HG02763 (cell line): ENCODE measurements at regions not wholly inside any gene's neighbourhood (a gene's known extent, or its start where the extent isn't known, plus 50 kb on each side); places are given as distances from the start of the nearest gene placed in this dataset.
"Not testable (repeated sequence)": the region's sequence is repeated elsewhere in the genome, so short reads cannot be mapped to it uniquely, and the experiment has no call there.

Experiments used
- ATAC-seq: cut with Tn5 transposase; IDR thresholded peaks from one replicate; pipeline ENCODE4 v1.9.1; 2021; ENCODE audit warnings: mild to moderate bottlenecking, moderate library complexity; ENCODE audit not compliant: unreplicated experiment

GRCh38 chr7:115227473-115228235 is 305.8 kb downstream of the MDFIC start:
- no peak for ATAC-seq

- no peak for ATAC-seq
Measured at GRCh38 chr7:115226410-115226809, 304.5 kb downstream of the MDFIC start.

GRCh38 chr7:115224922-115225321 is 303.0 kb downstream of the MDFIC start:
- no peak for ATAC-seq

GRCh38 chr7:115223959-115224358 is 302.1 kb downstream of the MDFIC start:
- ATAC-seq: no peak

- no peak for ATAC-seq
Measured at GRCh38 chr7:115221456-115221855, 299.6 kb downstream of the MDFIC start.

- ATAC-seq: no peak
Measured at GRCh38 chr7:115218076-115218475, 296.2 kb downstream of the MDFIC start.

- ATAC-seq: no peak
Measured at GRCh38 chr7:115217373-115217772, 295.5 kb downstream of the MDFIC start.

- ATAC-seq: no peak
Measured at GRCh38 chr7:115216652-115217051, 294.8 kb downstream of the MDFIC start.

GRCh38 chr7:115211171-115211570 is 289.3 kb downstream of the MDFIC start:
- ATAC-seq: no peak

- no peak for ATAC-seq
Measured at GRCh38 chr7:115210552-115210951, 288.7 kb downstream of the MDFIC start.

GRCh38 chr7:115208710-115209560 is 287.0 kb downstream of the MDFIC start:
- ATAC-seq: no peak

GRCh38 chr7:115206374-115206773 is 284.5 kb downstream of the MDFIC start:
- not testable (repeated sequence) for ATAC-seq

GRCh38 chr7:115198143-115198542 is 276.2 kb downstream of the MDFIC start:
- ATAC-seq: no peak

GRCh38 chr7:115195208-115195607 is 273.3 kb downstream of the MDFIC start:
- no peak for ATAC-seq

- no peak for ATAC-seq
Measured at GRCh38 chr7:115191526-115191925, 269.6 kb downstream of the MDFIC start.

GRCh38 chr7:115183431-115184057 is 261.6 kb downstream of the MDFIC start:
- no peak for ATAC-seq

GRCh38 chr7:115178835-115179234 is 256.9 kb downstream of the MDFIC start:
- no peak for ATAC-seq

- no peak for ATAC-seq
Measured at GRCh38 chr7:115177823-115178222, 255.9 kb downstream of the MDFIC start.

GRCh38 chr7:115177103-115177502 is 255.2 kb downstream of the MDFIC start:
- no peak for ATAC-seq

- not testable (repeated sequence) for ATAC-seq
Measured at GRCh38 chr7:115172397-115172796, 250.5 kb downstream of the MDFIC start.

GRCh38 chr7:115153769-115154477 is 232.0 kb downstream of the MDFIC start:
- no peak for ATAC-seq
